ENCODE measurements at regions not wholly inside any gene's neighbourhood (a gene's known extent, or its start where the extent isn't known, plus 50 kb on each side); places are given as distances from the start of the nearest gene placed in this dataset.

DNA sequence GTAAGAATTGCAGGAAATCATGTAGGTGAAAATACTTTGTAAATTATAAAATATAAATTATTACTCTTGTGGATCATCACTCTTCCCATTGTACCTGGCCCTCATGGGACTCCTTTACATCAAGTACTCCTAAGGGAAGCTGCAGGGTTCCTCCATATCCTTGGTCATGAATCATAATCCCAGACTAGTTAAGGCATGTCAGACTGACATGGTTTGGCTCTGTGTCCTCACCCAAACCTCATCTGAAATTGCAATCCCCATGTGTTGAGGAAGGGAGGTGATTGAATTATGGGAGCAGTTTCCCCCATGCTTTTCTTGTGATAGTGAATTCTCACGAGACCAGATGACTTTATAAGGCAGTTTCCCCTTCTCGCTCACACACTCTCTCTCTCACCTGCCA is 77.1 kb downstream of the CMPK2 start:
- in situ Hi-C loops (cut with HindIII; ENCODE audit: low pct_unique_long_range_greater_than_20kb, low sequenced_read_pairs): no loop called here

DNA sequence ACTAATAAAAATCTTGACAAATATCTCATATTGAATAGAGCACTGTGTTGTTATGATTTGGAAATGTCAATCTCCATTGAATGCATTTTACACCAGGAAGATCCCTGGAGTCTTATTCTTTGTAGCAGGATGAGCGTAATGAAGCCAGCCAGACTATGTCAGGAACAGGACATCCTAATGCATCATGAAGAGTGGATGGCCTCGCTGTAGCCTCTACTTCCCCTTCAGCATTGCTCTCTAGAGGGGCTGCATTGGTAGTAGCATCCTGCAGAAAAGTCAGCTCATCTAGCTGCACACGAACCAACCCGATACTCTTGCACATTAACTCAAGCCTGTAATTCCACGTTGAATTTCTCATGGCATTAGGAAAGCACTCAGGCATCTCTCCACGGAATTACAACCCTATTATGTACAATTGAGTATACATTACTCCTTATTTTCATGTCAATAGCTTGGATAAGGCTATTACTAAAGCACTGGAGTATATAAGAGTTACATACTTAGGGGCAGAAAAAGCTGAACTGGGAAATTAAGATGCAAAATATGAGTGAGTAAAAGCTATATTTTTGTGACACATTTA is 76.1 kb downstream of the CMPK2 start:
- in situ Hi-C loops (cut with HindIII; ENCODE audit: low pct_unique_long_range_greater_than_20kb, low sequenced_read_pairs): no loop called here
- DNase-seq (ENCODE audit: low read depth): no peak

More for the DNA sequence above, 77.1 kb downstream of the CMPK2 start:
- DNase-seq (ENCODE audit: low read depth): no peak

DNA sequence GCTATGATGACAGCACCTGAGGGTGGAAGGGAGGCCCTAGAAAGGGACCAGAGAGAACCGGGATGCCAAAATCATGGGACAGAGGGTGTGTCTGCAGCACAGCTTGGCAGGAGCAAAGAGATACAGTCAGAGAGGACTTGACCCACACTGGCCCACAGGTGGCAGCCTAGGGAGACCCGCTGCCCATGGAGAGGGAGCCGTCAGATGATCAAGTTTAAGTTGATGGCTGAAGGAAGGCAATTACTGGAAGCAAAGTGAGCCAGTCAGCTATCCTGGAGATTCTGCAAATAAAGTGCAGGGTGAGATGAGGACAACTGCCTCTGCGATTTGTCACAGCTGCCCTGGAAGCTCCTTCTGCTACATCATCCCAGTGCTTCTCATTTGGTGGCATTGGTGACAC is 74.0 kb downstream of the CMPK2 start:
- in situ Hi-C loops (cut with HindIII; ENCODE audit: low pct_unique_long_range_greater_than_20kb, low sequenced_read_pairs): no loop called here
- DNase-seq (ENCODE audit: low read depth): no peak

DNA sequence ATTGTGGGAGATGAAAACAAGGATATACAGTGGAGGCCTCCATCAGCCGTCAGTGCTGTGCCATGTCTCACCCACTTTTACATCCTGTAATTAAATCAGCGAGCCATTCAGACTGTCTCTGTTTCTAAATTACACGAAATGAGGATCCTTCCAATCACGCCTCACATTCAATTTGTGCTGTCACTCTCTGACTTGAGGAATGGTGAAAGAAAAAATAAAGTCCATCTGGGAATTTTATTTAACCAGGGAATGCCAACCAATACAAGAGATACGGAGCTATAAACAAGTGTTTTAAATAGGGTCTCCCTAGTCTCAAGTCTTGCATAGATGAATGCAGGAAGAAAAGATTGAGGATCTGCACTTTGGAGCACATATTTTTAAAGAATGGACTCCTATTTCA is 72.8 kb downstream of the CMPK2 start:
- DNase-seq (ENCODE audit: low read depth): no peak
- in situ Hi-C loops (cut with HindIII; ENCODE audit: low pct_unique_long_range_greater_than_20kb, low sequenced_read_pairs): no loop called here

DNA sequence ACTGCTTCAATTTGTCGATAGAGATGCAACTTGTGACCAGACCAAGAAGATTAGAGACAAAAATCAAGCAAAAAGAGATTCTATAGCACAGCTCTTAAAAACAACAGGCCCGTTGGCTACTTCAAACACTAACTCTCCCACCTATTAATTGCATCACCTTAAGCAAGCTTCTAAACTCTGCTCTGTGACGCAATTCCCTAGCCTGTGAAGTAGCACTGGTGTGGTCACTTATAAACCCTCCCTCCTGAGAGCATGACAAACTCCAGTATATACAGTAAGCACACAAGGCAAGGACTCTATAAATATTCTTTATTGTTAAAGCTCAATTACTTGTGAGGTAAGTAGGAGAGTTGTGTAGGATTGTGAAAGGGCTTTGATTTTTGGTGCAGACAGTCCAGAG is 72.3 kb downstream of the CMPK2 start:
- no peak for DNase-seq (ENCODE audit: low read depth)
- in situ Hi-C loops (cut with HindIII; ENCODE audit: low pct_unique_long_range_greater_than_20kb, low sequenced_read_pairs): no loop called here

DNA sequence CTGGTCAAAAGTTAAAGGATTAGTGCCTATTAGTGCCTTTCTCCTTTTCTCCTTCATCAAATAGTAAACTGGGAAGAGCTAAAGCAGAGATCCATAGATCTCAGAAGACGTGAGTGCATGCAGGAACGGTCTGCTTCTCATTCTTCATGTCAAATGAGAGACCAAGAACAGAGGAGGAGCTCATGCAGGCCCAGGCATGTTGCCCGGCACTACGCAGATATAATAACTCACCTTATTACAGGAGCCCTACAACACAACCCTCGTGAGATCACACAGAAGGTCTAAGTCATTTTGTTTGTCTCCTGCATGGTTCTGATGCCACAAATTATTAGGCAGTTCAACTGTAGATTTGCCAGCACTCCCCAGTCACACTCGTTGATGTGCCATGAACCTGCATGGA is 71.8 kb downstream of the CMPK2 start:
- in situ Hi-C loops (cut with HindIII; ENCODE audit: low pct_unique_long_range_greater_than_20kb, low sequenced_read_pairs): no loop called here
- no peak for DNase-seq (ENCODE audit: low read depth)

DNA sequence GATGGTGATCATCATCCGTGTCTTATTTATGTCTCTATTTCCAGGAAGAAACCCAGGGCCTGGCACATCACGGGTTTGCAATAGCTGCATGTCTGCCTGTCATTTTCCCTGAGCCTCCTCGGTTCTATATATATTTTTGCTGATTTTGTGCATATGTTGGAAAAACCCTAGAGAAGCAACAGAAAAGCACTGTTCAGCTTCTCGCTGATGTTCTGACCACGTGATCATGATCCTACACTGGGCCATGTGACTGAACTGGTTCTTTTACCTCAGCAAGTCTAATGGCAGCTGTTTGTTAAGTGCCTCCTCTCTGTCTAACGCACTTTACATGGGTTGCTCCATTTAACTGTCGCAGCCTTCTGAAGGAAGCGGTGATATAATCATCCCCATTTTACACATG is 71.3 kb downstream of the CMPK2 start:
- DNase-seq (ENCODE audit: low read depth): no peak

More for the DNA sequence above, 71.3 kb downstream of the CMPK2 start:
- in situ Hi-C loops (cut with HindIII; ENCODE audit: low pct_unique_long_range_greater_than_20kb, low sequenced_read_pairs): no loop called here
